B cell (primary cell): ENCODE measurements at regions not wholly inside any gene's neighbourhood (a gene's known extent, or its start where the extent isn't known, plus 50 kb on each side); places are given as distances from the start of the nearest gene placed in this dataset.

Experiments
- ATAC-seq: fragments of 200-7000 bp; cut with Tn5 transposase; one replicate; pipeline ENCODE4 v1.10.0; 2021; ENCODE audit warnings: low read depth, mild to moderate bottlenecking, moderate number of reproducible peaks, moderate library complexity
- CTCF ChIA-PET: fragments of 350-600 bp; sonication (Branson Sonifier 250); formaldehyde crosslinking; loops from one replicate; lab custom pipeline; 2021; ENCODE audit warnings: antibody characterized with exemption, inconsistent platforms; lab: Charles Lee
- POLR2A ChIA-PET: fragments of 350-600 bp; sonication (Branson Sonifier 250); formaldehyde crosslinking; loops from one replicate; lab custom pipeline; 2021; ENCODE audit warnings: antibody characterized with exemption; lab: Charles Lee
- DNase-seq: peaks from one replicate; pipeline ENCODE4 v3.0.0; 2013
- H2AFZ ChIP-seq: 2 replicates; pipeline ENCODE4 v1.6.1; 2012; ENCODE audit warnings: mild to moderate bottlenecking, low read depth, low read length; ENCODE audit not compliant: insufficient read depth, poor library complexity, severe bottlenecking
- H3K27ac ChIP-seq, 2 donors: 1 replicate in 1 of 2; 2 replicates in 1 of 2; pipeline ENCODE4 v1.5.1; 2012 to 2013; ENCODE audit warnings: low read length in 2 of 2, mild to moderate bottlenecking in 2 of 2, moderate library complexity in 1 of 2
- H3K27me3 ChIP-seq, 4 experiments: fragments of 200-600 bp in 1 of 4; sonication (generic) in 1 of 4; replicated peaks in 1 of 4; 1 replicate in 2 of 4; 2 replicates in 2 of 4; pipeline versions ENCODE4 v1.6.1 to v1.7.0; 2013 to 2016; ENCODE audit warnings: low read length in 3 of 4, mild to moderate bottlenecking in 2 of 4, mixed read lengths in 1 of 4, moderate library complexity in 1 of 4; ENCODE audit not compliant: insufficient read depth in 4 of 4, control insufficient read depth in 3 of 4; ENCODE audit errors: control extremely low read depth in 1 of 4
- H3K36me3 ChIP-seq, 2 experiments: replicated peaks in 1 of 2; 1 replicate in 1 of 2; 2 replicates in 1 of 2; pipeline versions ENCODE4 v1.6.1 to v1.7.1; 2013; ENCODE audit warnings: low read length in 1 of 2; ENCODE audit not compliant: insufficient read depth in 2 of 2, control insufficient read depth in 1 of 2; ENCODE audit errors: control extremely low read depth in 1 of 2, extremely low read depth in 1 of 2
- H3K4me1 ChIP-seq, 2 donors: fragments of 200-600 bp in 1 of 2; sonication (generic) in 1 of 2; 1 replicate in 1 of 2; 2 replicates in 1 of 2; pipeline versions ENCODE4 v1.5.1 to v1.6.1; 2013 to 2017; ENCODE audit warnings: low read length in 2 of 2; ENCODE audit not compliant: control insufficient read depth in 2 of 2, insufficient read depth in 2 of 2
- H3K4me2 ChIP-seq: replicated peaks from 2 replicates; pipeline ENCODE3; 2012; ENCODE audit warnings: mild to moderate bottlenecking, low read depth, low read length; ENCODE audit not compliant: poor library complexity, severe bottlenecking
- H3K4me3 ChIP-seq, 5 experiments: fragments of 200-600 bp in 1 of 5; sonication (generic) in 1 of 5; 1 replicate in 3 of 5; 2 replicates in 2 of 5; pipeline versions ENCODE4 v1.5.1 to v1.7.0; 2011 to 2016; ENCODE audit warnings: low read length in 4 of 5, mild to moderate bottlenecking in 4 of 5, low read depth in 2 of 5, control low read depth in 1 of 5, moderate library complexity in 1 of 5; ENCODE audit not compliant: insufficient read depth in 1 of 5; ENCODE audit errors: control extremely low read depth in 1 of 5, extremely low read depth in 1 of 5
- H3K79me2 ChIP-seq: fragments of 200-600 bp; sonication (generic); one replicate; pipeline ENCODE4 v1.6.0; 2016; ENCODE audit warnings: low read length; ENCODE audit not compliant: control insufficient read depth, insufficient read depth
- H3K9ac ChIP-seq: fragments of 200-600 bp; sonication (generic); 2 replicates; pipeline ENCODE4 v1.6.1; 2017; ENCODE audit warnings: mild to moderate bottlenecking, low read length, moderate library complexity
- H3K9me3 ChIP-seq, 3 donors: one replicate each; pipeline versions ENCODE4 v1.6.1 to v1.7.1; 2013; ENCODE audit warnings: low read length in 2 of 3; ENCODE audit not compliant: control insufficient read depth in 2 of 3, insufficient read depth in 1 of 3; ENCODE audit errors: control extremely low read depth in 1 of 3
- H4K20me1 ChIP-seq: 2 replicates; pipeline ENCODE4 v1.6.0; 2012; ENCODE audit warnings: mild to moderate bottlenecking, low read length; ENCODE audit not compliant: insufficient read depth, control insufficient read depth, poor library complexity, severe bottlenecking
- H3K27ac Mint-ChIP-seq: one replicate; pipeline ENCODE4 v1.8.0; 2021; ENCODE audit warnings: mixed read lengths
- H3K27me3 Mint-ChIP-seq: one replicate; pipeline ENCODE4 v1.8.0; 2021; ENCODE audit warnings: mixed read lengths
- H3K4me1 Mint-ChIP-seq: one replicate; pipeline ENCODE4 v1.8.0; 2021; ENCODE audit warnings: mixed read lengths
- H3K4me3 Mint-ChIP-seq: one replicate; pipeline ENCODE4 v1.8.0; 2021; ENCODE audit warnings: mixed read lengths
- H3K9me3 Mint-ChIP-seq: one replicate; pipeline ENCODE4 v1.8.0; 2022; ENCODE audit warnings: mixed read lengths; ENCODE audit not compliant: insufficient read depth
- CTCF ChIP-seq: fragments of 200-600 bp; IDR thresholded peaks from one replicate; pipeline ENCODE4 v1.8.0; 2022; ENCODE audit warnings: antibody characterized with exemption, mild to moderate bottlenecking
- EZH2 ChIP-seq: IDR thresholded peaks from 2 replicates; pipeline ENCODE4 v1.6.1; 2012; ENCODE audit warnings: borderline replicate concordance, low read depth, mild to moderate bottlenecking, moderate library complexity, low read length; ENCODE audit not compliant: insufficient read depth, poor library complexity, severe bottlenecking
- WGBS: methylation state at CpG from one replicate; pipeline ENCODE4 v1.1.5; 2013; ENCODE audit warnings: missing lambda C conversion rate; ENCODE audit not compliant: insufficient coverage; 5-methylcytosine and 5-hydroxymethylcytosine counted together
- intact Hi-C: fragments of 100-400 bp; cut with micrococcal nuclease; formaldehyde crosslinking; loops from one replicate; pipeline ENCODE4 v1.10.0; 2022

GRCh38 chr11:111047374-111047773 lies 198.2 kb upstream of the POU2AF2 start:
- ChIA-PET POLR2A (no interaction called here), CTCF (no interaction called here)
- Mint-ChIP-seq H3K27me3 (peaks cover 4% of the 10 kb centered on the region), H3K4me3 (no peak overlapping the region), H3K4me1 (peaks cover 9% of the 10 kb centered on the region), H3K27ac (no peak overlapping the region), H3K9me3 (peaks cover 2% of the 10 kb centered on the region)
- intact Hi-C loops: no loop called here
- TF ChIP-seq CTCF (no peak), EZH2 (no peak)
- ATAC-seq: no peak
- H4K20me1 ChIP-seq: no peaks in the 10 kb centered on the region
- H3K4me2 ChIP-seq: no peak overlapping the region
- no peak overlapping the region for H3K27ac ChIP-seq
- no peak for DNase-seq
- no peak overlapping the region for H3K4me3 ChIP-seq
- no peaks in the 10 kb centered on the region for H3K79me2 ChIP-seq
- H3K36me3 ChIP-seq: no peaks in the 10 kb centered on the region
- 100% methylated on average over 2 of the region's 7 CpGs for WGBS
- no peaks in the 10 kb centered on the region for H3K4me1 ChIP-seq
- no peaks in the 10 kb centered on the region for H3K9me3 ChIP-seq
- no peak overlapping the region for H3K9ac ChIP-seq
- H3K27me3 ChIP-seq: no peaks in the 10 kb centered on the region
- H2AFZ ChIP-seq: no peak overlapping the region

GRCh38 chr11:111046291-111046690 lies 199.2 kb upstream of the POU2AF2 start:
- Histone ChIP-seq H3K4me3 (no peak overlapping the region), H3K9ac (no peak overlapping the region), H3K4me1 (no peaks in the 10 kb centered on the region), H3K4me2 (no peak overlapping the region), H3K79me2 (no peaks in the 10 kb centered on the region), H2AFZ (no peak overlapping the region), H3K27ac (no peak overlapping the region), H3K27me3 (no peaks in the 10 kb centered on the region), H3K36me3 (no peaks in the 10 kb centered on the region), H3K9me3 (no peaks in the 10 kb centered on the region), H4K20me1 (no peaks in the 10 kb centered on the region)
- intact Hi-C loops: no loop called here
- POLR2A ChIA-PET: no interaction called here
- Mint-ChIP-seq H3K4me3 (no peak overlapping the region), H3K27ac (no peak overlapping the region), H3K4me1 (peaks cover 9% of the 10 kb centered on the region), H3K9me3 (peaks cover 2% of the 10 kb centered on the region), H3K27me3 (peaks cover 6% of the 10 kb centered on the region)
- no peak for ATAC-seq
- TF ChIP-seq CTCF (no peak), EZH2 (no peak)
- WGBS: 40% methylated on average over 1 of the region's 2 CpGs
- CTCF ChIA-PET: no interaction called here
- no peak for DNase-seq
